ENCODE measurements at regions not wholly inside any gene's neighbourhood (a gene's known extent, or its start where the extent isn't known, plus 50 kb on each side); places are given as distances from the start of the nearest gene placed in this dataset.
A peak's percentile ranks its signal among the peaks of the same experiment; 100 is the strongest.

- Histone ChIP-seq H3K36me3 (no peaks in the 10 kb centered on the region), H3K4me1 (peaks cover 0 to under 1% of the 10 kb centered on the region in 2 donors), H3K27ac (peak overlapping the region; percentile 45 to 48), H3K9me3 (no peaks in the 10 kb centered on the region), H3K27me3 (no peaks in the 10 kb centered on the region), H3K4me3 (no peak overlapping the region)
- intact Hi-C loops (cut with DNase I; ENCODE audit: low total_unique reads): no loop called here
- no peak for TF ChIP-seq POLR2A (IDR thresholded peaks at IDR 0.05)
- no peak for TF ChIP-seq CTCF (IDR thresholded peaks at IDR 0.05)
- peak in 1 of 2 donors; percentile 22 for DNase-seq
Observed at GRCh38 chr17:77356690-77357201, 216.0 kb downstream of the SEC14L1 start.

GRCh38 chr17:77358801-77359200 lies 218.0 kb downstream of the SEC14L1 start:
- peak in 1 of 2 donors; percentile 10 for DNase-seq
- Histone ChIP-seq H3K36me3 (no peaks in the 10 kb centered on the region), H3K27me3 (no peaks in the 10 kb centered on the region), H3K4me1 (peaks cover 0 to 3% of the 10 kb centered on the region in 2 donors), H3K27ac (no peak overlapping the region), H3K9me3 (no peaks in the 10 kb centered on the region), H3K4me3 (no peak overlapping the region)
- intact Hi-C loops (cut with DNase I; ENCODE audit: low total_unique reads): no loop called here
- TF ChIP-seq CTCF (IDR thresholded peaks at IDR 0.05) (no peak), POLR2A (IDR thresholded peaks at IDR 0.05) (no peak)

GRCh38 chr17:77359236-77359635 lies 218.5 kb downstream of the SEC14L1 start:
- Histone ChIP-seq H3K27ac (no peak overlapping the region), H3K27me3 (no peaks in the 10 kb centered on the region), H3K4me1 (peaks cover 2 to 8% of the 10 kb centered on the region in 2 donors), H3K9me3 (no peaks in the 10 kb centered on the region), H3K36me3 (no peaks in the 10 kb centered on the region), H3K4me3 (no peak overlapping the region)
- intact Hi-C loops (cut with DNase I; ENCODE audit: low total_unique reads): no loop called here
- TF ChIP-seq CTCF (IDR thresholded peaks at IDR 0.05): no peak
- TF ChIP-seq POLR2A (IDR thresholded peaks at IDR 0.05): no peak
- peak in 1 of 2 donors; percentile 4 for DNase-seq

GRCh38 chr17:77361986-77362620 lies 221.3 kb downstream of the SEC14L1 start:
- Histone ChIP-seq H3K36me3 (no peaks in the 10 kb centered on the region), H3K27ac (no peak overlapping the region), H3K4me3 (no peak overlapping the region), H3K9me3 (no peaks in the 10 kb centered on the region), H3K27me3 (no peaks in the 10 kb centered on the region), H3K4me1 (peaks cover 18 to 23% of the 10 kb centered on the region in 2 donors)
- DNase-seq: no peak
- TF ChIP-seq POLR2A (IDR thresholded peaks at IDR 0.05) (no peak), CTCF (IDR thresholded peaks at IDR 0.05) (no peak)
- intact Hi-C loops (cut with DNase I; ENCODE audit: low total_unique reads): loop anchor here (5.0 kb wide), 1 partner anchor 735 kb away; no protein-coding TSS in a partner anchor

GRCh38 chr17:77363821-77364361 lies 223.1 kb downstream of the SEC14L1 start:
- DNase-seq: peak; percentile 75
- intact Hi-C loops (cut with DNase I; ENCODE audit: low total_unique reads): loop anchor here (5.0 kb wide), 1 partner anchor 733 kb away; no protein-coding TSS in a partner anchor
- no peaks in the 10 kb centered on the region for H3K36me3 ChIP-seq
- no peaks in the 10 kb centered on the region for H3K9me3 ChIP-seq
- H3K27ac ChIP-seq: peak overlapping the region; percentile 74 to 76
- TF ChIP-seq CTCF (IDR thresholded peaks at IDR 0.05) (no peak), POLR2A (IDR thresholded peaks at IDR 0.05) (no peak)
- no peaks in the 10 kb centered on the region for H3K27me3 ChIP-seq
- peaks cover 18 to 23% of the 10 kb centered on the region in 2 donors for H3K4me1 ChIP-seq
- no peak overlapping the region for H3K4me3 ChIP-seq
